GM19452 (cell line): ENCODE measurements at regions not wholly inside any gene's neighbourhood (a gene's known extent, or its start where the extent isn't known, plus 50 kb on each side); places are given as distances from the start of the nearest gene placed in this dataset.
"Not testable (repeated sequence)": the region's sequence is repeated elsewhere in the genome, so short reads cannot be mapped to it uniquely, and the experiment has no call there.

Experiments
- ATAC-seq: cut with Tn5 transposase; IDR thresholded peaks from one replicate; pipeline ENCODE4 v1.9.1; 2021; ENCODE audit not compliant: unreplicated experiment

DNA sequence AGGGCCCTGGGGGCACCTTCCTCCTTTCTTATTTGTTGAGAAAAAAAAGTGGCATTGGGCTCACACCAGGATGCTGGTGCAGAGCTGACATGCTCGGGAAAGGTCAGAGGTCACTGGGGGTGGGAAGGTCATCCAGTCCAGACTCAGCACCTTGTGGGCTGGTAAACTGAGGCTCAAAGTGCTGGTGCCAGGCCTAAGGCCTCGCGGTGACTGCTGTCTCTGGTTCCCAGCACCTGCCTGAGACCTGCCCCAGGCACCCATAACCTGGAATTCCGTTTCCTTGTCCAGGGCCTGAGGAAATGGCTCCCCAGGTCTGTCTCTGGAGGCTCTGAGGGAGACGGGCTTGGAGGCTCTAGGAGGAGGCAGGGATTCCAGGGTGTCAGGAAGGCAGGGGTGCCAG, 521.0 kb downstream of the GOLGA6L6 start:
- ATAC-seq, result not testable (repeated sequence)

GRCh38 chr15:20019758-20020157, 521.8 kb downstream of the GOLGA6L6 start:
- ATAC-seq, result not testable (repeated sequence)

- ATAC-seq, result not testable (repeated sequence)
Measured at GRCh38 chr15:20017581-20017980, 524.0 kb downstream of the GOLGA6L6 start.

DNA sequence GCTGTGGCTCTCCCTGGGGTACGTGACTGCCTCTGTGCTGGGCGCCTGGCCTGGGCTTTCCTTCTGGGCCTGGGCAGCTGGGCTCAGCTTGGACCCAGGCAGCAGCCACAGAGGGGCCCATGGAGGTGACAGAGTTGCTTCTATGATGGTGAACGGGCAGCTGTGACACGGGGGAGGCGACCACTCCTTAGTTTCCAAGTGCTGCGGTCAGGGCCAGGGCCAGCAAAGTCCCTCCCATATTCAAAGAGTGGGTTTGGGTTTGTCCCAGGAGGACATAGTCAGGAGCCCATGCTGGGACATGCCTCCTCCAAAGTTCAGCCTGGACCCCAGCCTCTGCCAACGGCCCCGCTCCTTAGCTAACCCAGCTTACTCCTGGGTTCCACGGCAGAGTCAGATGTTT, 524.7 kb downstream of the GOLGA6L6 start:
- not testable (repeated sequence) for ATAC-seq

- not testable (repeated sequence) for ATAC-seq
Measured at GRCh38 chr15:20012837-20013236, 528.8 kb downstream of the GOLGA6L6 start.

DNA sequence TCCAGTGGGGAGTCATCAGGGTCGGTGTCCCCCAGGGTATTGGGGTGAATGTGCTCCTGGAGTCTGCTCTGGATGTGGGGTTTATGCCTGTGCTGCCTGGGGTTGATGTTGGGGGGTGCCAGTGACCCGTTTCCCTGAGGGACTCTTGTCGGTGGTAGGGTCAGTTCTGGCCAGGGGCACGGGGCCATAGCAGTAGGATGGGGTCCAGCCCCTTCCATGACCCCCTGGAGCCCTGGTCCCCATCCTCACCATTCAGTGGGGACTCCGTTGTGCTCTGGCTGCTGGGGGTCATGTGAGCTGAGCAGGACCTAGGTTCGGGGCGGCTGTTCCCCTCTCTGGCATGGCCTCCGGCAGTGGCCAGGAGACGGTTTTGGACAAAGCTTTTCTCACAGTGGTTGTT, 530.8 kb downstream of the GOLGA6L6 start:
- ATAC-seq, result not testable (repeated sequence)

GRCh38 chr15:20009619-20010018, 532.0 kb downstream of the GOLGA6L6 start:
- ATAC-seq, result not testable (repeated sequence)

- ATAC-seq, result not testable (repeated sequence)
Measured at GRCh38 chr15:20007338-20007737, 534.3 kb downstream of the GOLGA6L6 start.

- not testable (repeated sequence) for ATAC-seq
Measured at GRCh38 chr15:20003471-20003870, 538.1 kb downstream of the GOLGA6L6 start.

- not testable (repeated sequence) for ATAC-seq
Measured at GRCh38 chr15:20002560-20002959, 539.0 kb downstream of the GOLGA6L6 start.

DNA sequence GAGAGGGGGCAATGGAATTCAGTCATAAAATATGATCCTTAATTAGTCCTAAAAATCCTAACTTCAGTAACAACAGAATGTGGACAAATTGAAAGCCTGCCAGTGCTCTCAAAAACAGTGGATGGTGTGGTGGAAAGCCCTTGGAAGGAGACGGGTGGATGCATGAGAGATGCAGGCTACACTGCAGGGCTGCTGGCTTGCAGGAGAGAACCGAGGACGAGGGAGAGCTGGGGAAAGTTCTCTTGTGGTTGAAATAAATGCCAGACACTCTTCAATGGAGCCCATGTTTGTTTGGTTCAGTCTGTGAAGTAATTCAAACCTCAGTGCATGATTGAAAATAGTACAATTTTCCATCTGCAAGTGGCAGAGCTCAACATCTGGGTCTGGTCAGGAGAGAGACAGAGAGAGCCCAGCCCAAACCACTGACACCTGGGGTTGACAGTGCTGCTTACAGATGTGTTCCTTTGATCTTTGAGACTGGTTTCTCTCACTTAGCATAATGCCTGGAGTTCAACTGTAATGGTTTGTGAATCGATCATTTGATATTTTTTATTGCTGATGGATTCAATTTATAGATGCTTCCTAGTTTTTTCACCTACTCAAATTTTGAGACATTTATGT, 544.9 kb downstream of the GOLGA6L6 start:
- not testable (repeated sequence) for ATAC-seq

DNA sequence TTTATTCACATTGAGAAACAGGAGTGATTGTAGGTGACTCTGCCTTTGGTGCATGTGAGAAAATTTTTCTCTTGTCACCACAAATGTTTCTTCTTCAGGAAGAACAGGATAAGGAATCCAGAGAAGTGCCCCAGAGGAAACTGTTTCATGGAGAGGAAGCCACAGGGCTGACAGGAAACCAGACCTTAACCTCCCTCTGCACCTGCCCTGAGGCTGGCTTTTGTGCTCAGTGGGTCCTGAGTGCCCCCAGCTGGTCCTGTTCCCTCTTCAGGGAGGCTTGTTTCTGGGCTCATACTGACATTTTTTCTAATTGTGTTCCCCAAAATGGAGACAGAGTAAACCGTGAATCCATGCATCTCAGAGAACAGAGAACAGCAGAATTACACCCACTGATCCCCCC, 546.3 kb downstream of the GOLGA6L6 start:
- not testable (repeated sequence) for ATAC-seq

DNA sequence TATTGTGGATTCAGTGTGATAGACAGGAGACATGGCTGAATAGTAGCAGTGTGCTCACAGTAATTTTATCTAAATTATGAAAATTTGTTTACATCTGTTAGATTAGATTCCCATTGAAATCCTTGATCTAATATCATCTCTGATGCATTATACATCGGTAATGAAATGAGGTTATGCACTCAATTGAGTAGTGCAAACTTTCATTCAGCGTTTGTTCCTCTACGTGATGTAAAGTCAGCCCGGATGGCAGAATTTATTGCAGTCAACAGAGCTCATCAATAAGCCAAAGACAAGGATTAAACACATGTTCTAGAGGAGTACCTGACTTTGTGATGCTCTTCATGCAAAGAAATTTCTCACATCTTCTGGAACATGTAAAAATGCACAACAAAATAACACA, 549.2 kb downstream of the GOLGA6L6 start:
- ATAC-seq, result no peak

- no peak for ATAC-seq
Measured at GRCh38 chr15:19988094-19988660, 553.4 kb downstream of the GOLGA6L6 start.

DNA sequence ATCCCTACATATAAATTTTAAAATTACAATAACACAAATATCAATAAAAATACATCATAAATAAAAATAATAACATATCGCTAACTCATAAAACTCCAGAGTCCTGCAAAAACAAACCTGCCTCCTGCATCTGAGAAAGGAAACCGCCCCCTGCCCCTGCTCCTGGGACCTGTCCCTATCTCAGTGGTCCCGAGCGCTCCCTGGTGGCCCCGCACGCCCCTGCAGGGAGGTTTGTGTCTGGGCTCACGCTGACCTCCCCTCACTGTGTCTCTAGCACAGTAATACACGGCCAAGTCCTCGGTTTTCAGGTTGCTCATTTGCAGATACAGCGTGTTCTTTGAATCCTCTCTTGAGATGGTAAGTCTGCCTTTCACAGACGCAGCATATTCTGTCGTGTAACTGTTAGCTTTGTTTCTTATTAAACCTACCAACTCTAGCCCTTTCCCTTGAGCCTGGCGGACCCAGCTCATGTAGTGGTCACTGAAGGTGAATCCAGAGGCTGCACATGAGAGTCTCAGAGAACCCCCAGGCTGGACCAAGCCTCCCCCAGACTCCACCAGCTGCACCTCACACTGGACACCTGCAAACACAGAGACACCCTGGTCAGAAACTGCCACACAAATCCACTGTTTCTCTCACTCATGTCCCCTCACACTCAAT, 554.1 kb downstream of the GOLGA6L6 start:
- no peak for ATAC-seq

GRCh38 chr15:19984101-19984500, 557.5 kb downstream of the GOLGA6L6 start:
- no peak for ATAC-seq

DNA sequence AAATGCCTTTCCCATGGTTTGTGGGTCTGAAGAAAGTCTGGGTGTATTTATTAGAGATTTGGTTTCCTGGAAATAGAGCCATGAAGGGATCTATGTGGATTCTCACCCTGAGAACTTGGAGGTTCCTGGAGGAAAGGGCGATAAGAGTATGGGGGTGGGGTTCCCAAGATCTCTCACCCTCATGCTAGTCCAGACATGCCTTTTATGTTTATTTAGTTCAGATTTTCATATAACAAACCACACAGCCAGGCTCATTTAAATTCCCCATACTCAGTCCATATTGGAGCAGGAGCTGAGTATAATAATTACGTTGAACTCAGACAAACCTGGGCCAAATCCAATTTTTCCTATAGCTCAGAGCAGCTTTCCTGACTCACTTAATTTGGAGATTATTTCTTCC, 566.6 kb downstream of the GOLGA6L6 start:
- no peak for ATAC-seq

- no peak for ATAC-seq
Measured at GRCh38 chr15:19973718-19974117, 567.9 kb downstream of the GOLGA6L6 start.

DNA sequence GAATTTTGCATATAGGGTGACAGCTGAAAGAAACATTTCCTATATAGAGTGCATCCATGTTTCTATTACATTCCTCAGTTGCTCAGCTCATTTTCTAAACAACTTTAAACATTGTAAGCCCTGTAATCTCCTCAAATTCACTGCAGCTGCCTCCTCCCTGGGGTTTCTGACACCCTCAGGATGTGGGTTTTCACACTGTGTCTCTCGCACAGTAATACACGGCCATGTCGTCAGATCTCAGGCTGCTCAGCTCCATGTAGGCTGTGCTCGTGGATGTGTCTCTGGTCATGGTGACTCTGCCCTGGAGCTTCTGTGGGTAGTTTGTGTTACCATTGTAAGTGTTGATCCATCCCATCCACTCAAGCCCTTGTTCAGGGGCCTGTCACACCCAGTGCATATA, 569.0 kb downstream of the GOLGA6L6 start:
- ATAC-seq, result not testable (repeated sequence)

DNA sequence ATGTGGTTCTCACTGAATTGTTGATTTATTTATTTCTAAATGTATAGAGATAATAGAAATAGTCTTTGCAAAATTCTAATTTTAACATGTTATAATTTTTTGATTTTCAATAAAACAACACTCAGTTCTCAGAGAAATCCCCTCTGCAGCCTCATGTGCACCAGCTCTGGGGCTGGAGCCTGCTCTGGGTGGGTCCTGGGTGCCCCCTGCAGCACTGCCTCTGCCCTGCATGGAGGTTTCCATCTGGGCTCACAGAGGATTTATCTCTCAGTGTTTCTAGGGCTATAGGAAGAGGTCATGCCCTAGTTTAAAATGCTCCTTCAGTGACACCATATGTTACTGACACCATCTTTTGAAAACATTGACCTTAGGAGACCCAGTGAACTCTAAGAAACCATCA, 576.0 kb downstream of the GOLGA6L6 start:
- not testable (repeated sequence) for ATAC-seq

DNA sequence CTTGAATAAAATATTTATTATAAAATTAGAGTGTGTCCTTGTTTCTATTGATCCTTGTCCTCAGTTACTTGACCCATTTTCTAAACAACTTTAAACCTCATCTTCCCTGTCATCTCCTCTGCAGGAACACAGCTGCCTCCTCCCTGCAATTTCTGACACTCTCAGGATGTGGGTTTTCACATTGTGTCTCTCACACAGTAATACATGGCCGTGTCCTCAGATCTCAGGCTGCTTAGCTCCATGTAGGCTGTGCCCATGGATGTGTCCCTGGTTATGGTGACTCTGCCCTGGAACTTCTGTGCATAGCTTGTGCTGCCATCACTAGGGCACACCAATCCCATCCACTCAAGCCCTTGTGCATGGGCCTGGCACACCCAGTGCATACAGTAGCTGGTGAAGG, 577.1 kb downstream of the GOLGA6L6 start:
- not testable (repeated sequence) for ATAC-seq

DNA sequence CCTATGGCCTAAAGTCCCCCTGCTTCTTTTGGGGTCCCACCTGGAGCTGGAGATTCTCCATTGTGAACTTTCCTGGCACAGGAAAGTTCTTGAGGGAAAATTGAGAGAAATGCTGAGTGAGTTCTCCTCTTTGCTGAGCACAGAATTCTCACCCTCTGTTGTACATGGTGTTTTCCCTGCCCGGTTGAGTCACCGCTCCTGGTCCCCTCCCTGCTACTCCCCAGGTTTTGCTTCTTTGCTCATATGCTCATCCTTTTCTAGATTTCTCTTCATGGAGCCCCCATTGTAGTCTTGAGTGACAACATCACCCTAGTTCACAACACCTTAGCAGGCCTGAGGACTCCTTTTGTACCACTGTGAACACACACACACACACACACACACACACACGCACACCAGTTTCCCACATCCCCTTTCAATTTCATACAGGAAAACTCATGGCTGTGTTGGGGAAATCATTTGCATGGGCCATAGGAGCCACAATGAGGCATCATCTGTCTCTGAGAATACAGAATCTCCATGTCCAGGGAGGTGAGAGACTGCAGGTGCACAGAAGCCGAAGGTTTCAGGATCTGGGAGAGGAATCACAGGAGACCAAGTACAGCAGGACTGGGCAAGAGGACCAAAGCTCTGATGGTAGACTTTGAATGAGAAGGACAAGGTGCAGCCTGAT, 585.3 kb downstream of the GOLGA6L6 start:
- ATAC-seq, result no peak
